ENCODE measurements at regions not wholly inside any gene's neighbourhood (a gene's known extent, or its start where the extent isn't known, plus 50 kb on each side); places are given as distances from the start of the nearest gene placed in this dataset.

GRCh38 chr17:71237903-71238538, 882.8 kb upstream of the SOX9 start:
- no peak overlapping the region for H3K4me3 ChIP-seq (ENCODE audit: low read depth, low read length)
- peak; percentile 45 for TF ChIP-seq CTCF (IDR thresholded peaks at IDR 0.05; ENCODE audit: insufficient read depth, low read depth, low read length)
- DNase-seq (ENCODE audit: low read depth): peak; percentile 55

GRCh38 chr17:71247441-71248015, 873.3 kb upstream of the SOX9 start:
- no peak for TF ChIP-seq CTCF (IDR thresholded peaks at IDR 0.05; ENCODE audit: insufficient read depth, low read depth, low read length)
- no peak overlapping the region for H3K4me3 ChIP-seq (ENCODE audit: low read depth, low read length)
- DNase-seq (ENCODE audit: low read depth): no peak

- DNase-seq (ENCODE audit: low read depth): peak; percentile 13
Observed at GRCh38 chr17:71251276-71251675, 869.5 kb upstream of the SOX9 start.

GRCh38 chr17:71251951-71252350, 868.9 kb upstream of the SOX9 start:
- no peak overlapping the region for H3K4me3 ChIP-seq (ENCODE audit: low read depth, low read length)
- no peak for DNase-seq (ENCODE audit: low read depth)
- no peak for TF ChIP-seq CTCF (IDR thresholded peaks at IDR 0.05; ENCODE audit: insufficient read depth, low read depth, low read length)

More at GRCh38 chr17:71251276-71251675, 869.5 kb upstream of the SOX9 start:
- no peak for TF ChIP-seq CTCF (IDR thresholded peaks at IDR 0.05; ENCODE audit: insufficient read depth, low read depth, low read length)
- H3K4me3 ChIP-seq (ENCODE audit: low read depth, low read length): no peak overlapping the region

GRCh38 chr17:71252436-71252835, 868.4 kb upstream of the SOX9 start:
- no peak for DNase-seq (ENCODE audit: low read depth)
- TF ChIP-seq CTCF (IDR thresholded peaks at IDR 0.05; ENCODE audit: insufficient read depth, low read depth, low read length): no peak
- H3K4me3 ChIP-seq (ENCODE audit: low read depth, low read length): no peak overlapping the region

GRCh38 chr17:71257096-71257495, 863.7 kb upstream of the SOX9 start:
- H3K4me3 ChIP-seq (ENCODE audit: low read depth, low read length): no peak overlapping the region
- TF ChIP-seq CTCF (IDR thresholded peaks at IDR 0.05; ENCODE audit: insufficient read depth, low read depth, low read length): no peak
- no peak for DNase-seq (ENCODE audit: low read depth)

All from fibroblast of villous mesenchyme (primary cell).